Mammary epithelial cell (primary cell): ENCODE measurements at regions not wholly inside any gene's neighbourhood (a gene's known extent, or its start where the extent isn't known, plus 50 kb on each side); places are given as distances from the start of the nearest gene placed in this dataset.

Source experiments
- CTCF ChIP-seq, 2 donors: IDR thresholded peaks in 1 of 2; conservative IDR thresholded peaks in 1 of 2; 2 replicates each; pipeline ENCODE4 v1.5.1; 2011 to 2012; ENCODE audit warnings: inconsistent platforms in 2 of 2, low read length in 2 of 2, mild to moderate bottlenecking in 2 of 2, control low read depth in 1 of 2, low read depth in 1 of 2; ENCODE audit not compliant: insufficient read depth in 1 of 2; ENCODE audit errors: extremely low read depth in 1 of 2
- EZH2 ChIP-seq: IDR thresholded peaks from 2 replicates; pipeline ENCODE4 v1.6.1; 2012; ENCODE audit warnings: low read length, inconsistent platforms, borderline replicate concordance

GRCh38 chr3:159196359-159196758, 394.5 kb downstream of the MFSD1 start:
- TF ChIP-seq CTCF (conservative IDR thresholded peaks at IDR 0.05 in 1 of 2, IDR thresholded peaks at IDR 0.05 in 1 of 2; ENCODE audit: extremely low read depth in 1 of 2, insufficient read depth in 1 of 2, low read depth in 1 of 2, low read length in 2 of 2) (no peak), EZH2 (no peak)
